CMK (cell line): ENCODE measurements at regions not wholly inside any gene's neighbourhood (a gene's known extent, or its start where the extent isn't known, plus 50 kb on each side); places are given as distances from the start of the nearest gene placed in this dataset.

Source experiments
- DNase-seq: peaks from one replicate; pipeline ENCODE4 v3.0.0-alpha.2; 2010; ENCODE audit warnings: low read depth

DNA sequence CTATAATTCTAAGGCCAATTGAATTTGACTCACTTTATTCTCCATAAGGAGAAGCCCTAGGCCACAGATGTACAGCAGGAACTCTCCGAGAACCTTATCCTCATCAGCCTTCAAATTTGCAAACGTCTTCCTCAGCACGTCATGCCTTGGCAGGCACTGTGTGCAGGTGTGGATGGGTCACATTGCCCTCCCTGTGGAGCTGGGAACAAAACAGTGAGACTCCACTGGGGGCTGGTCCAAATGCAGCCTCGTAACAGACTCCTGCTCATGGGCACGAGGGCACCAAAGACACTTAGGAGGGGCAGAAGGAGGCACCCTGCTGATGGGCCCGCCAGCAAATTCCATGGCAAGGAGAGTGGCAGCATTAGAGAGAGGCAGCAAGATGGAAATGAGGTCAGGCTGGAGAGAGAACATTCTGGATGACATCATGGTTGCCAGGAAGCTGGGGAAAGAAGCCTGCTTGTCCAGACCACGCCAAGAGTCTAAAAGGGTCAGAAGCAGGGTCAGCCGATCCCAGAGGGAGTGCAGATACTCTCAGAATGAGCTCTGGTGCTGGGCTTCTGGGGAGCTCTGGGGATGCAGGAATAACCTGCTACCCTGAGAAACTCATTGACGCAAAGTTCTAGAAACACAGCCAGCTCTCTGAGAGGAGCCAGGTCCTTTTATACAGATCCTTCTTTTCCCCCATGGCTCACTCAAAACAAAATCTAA, 242.2 kb downstream of the B3GLCT start:
- DNase-seq, result no peak

DNA sequence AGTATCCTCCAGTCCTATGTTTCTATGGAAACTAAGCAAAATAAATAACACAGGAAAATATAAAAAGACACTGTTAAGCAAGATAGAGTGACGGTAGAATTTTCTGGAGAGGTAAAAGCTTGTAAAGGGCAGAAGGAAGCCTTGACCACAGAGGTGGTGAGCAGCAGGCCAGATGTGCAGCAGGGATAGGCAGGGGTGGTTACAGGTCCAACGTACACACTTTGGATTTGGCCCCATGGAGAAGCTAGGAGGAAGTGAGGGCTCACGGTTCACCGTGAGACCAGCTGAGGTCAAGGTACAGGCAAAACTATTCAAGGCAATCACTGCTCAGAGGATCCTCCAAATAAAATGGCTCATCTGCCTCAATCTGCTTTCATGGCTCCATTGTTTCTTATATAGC, 242.8 kb downstream of the B3GLCT start:
- DNase-seq, result no peak

DNA sequence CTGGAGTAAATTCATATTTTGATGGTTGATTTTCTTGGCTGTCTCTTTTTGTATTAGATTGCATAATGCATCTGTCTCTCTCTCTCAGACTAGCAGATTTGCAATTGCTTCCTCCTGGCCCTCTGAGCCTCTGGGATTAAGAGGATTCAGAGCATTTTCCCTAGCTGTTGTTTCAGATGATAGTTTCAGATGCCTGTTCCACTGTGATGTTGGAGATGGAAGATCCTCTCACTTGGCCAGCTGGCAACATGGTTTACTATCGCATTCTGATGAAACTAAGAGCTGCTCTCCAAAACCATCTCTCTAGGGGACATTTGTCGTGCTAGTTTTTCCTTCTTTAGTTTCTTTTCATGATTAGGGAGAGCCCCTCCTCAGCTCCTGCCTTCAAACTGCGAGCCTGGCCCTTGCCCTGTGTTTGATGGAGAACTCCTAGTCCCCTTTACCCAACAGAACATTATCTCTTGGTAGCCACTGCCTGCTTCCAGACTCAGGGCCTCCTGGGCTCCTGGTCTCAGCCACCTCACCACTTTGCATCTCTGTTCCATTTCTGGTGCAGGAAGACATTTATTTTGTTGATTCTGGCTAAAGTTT, 244.6 kb downstream of the B3GLCT start:
- DNase-seq, result no peak

DNA sequence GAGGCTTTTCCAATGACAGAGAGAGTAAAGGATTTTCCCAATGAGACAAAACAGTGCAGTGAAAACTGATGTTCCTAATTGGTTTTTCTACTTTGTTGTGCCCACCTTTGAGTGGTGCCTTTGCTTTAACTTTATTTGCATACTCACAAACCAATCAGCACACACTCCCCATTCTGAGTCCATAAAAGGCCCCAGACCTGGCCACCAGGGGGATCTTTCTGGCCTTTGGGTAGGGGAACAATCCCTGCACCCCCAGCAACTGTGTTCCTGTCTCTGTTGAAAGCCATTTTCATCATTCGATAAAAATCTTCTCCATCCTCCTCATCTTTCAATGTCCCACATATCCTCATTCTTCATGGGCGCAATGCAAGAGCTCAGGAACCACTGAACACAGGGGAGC, 252.8 kb downstream of the B3GLCT start:
- no peak for DNase-seq

DNA sequence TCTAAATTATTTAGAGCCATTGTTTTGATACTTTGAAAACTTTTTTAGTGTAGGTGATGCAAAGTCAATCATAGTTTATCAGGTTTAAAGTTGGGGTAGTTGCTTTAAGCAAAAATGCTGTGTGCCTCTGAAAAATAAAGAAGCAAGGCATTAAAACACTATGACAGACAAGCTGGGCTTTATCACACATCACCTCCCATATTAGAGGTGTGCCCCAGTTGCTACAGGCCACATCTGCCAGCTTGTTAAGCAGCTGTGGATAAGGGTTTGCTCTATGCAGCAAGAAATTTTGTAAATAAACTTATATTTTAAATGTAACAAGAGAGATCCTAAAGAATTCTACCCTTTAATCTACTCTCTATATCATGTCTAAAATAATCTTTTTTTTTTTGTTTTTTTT, 255.8 kb downstream of the B3GLCT start:
- no peak for DNase-seq

DNA sequence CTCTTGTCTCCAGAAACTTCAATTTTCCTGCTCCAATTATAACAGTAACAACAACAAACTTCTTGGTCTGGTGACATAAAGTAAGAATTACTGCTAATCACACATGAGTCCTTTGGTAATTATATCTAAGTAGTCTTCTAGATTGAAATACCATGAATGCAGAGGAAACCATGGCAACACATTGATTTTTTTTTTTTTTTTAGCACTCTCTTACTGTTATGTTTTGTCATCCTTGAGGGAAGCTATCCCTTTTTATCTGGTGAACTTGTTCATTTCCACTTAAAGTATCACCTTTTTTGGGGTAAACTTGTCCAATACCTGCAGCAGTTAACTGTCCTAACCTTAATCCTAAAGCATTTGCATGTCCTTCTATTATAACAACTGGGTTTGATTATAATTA, 256.3 kb downstream of the B3GLCT start:
- no peak for DNase-seq

DNA sequence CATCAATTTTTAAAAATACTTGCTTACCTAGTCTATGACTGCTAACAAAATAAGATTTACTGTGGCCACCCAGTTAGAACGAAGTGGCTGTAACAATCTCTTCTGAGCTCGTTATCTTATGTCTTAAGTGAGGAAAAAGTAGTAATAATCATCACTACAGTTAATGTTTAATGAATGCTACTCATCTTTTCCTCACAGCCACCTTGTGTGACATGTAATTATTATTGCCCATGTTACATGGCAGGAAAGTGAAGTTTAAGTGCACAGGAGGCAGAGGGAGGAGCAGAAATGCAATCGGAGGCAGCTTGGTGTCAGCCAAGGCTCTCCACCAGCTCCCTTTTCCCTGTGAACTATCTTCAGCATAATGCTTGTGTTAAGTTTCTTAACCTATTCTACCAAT, 260.3 kb downstream of the B3GLCT start:
- no peak for DNase-seq

DNA sequence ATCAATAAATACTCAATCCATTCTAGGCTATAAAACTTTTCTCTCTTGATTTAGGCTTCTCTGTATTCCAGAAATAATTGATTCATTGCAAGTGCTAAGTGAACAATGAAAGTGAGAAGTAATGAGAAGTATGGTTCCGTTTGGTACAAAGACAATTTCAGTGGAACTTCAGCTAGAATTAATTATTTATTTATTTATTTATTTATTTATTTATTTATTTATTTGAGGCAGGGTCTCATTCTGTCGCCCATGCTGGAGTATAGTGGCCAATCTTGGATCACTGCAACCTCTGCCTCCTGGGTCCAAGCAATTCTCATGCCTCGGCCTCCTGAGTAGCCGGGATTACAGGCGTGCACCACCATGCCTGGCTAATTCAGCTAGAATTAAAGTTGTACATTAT, 262.1 kb downstream of the B3GLCT start:
- DNase-seq, result no peak

DNA sequence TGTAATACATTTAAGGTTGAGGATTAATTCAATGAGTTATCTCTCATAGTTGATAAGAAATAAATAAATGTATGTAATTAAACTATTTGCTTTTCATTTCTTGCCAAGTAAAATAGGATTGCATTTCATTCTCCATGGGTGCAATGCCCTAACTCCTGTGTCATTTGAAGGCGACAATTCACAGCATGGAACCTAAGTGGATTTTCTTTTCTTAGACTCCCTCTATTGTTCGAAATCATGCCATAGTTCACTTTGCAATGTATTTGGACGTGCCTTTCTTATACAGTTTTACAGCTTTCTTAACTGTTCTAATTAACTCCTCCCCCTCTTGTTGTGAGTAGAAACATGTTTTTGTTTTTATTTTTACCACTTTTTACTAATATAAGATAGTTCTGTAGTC, 263.0 kb downstream of the B3GLCT start:
- no peak for DNase-seq

DNA sequence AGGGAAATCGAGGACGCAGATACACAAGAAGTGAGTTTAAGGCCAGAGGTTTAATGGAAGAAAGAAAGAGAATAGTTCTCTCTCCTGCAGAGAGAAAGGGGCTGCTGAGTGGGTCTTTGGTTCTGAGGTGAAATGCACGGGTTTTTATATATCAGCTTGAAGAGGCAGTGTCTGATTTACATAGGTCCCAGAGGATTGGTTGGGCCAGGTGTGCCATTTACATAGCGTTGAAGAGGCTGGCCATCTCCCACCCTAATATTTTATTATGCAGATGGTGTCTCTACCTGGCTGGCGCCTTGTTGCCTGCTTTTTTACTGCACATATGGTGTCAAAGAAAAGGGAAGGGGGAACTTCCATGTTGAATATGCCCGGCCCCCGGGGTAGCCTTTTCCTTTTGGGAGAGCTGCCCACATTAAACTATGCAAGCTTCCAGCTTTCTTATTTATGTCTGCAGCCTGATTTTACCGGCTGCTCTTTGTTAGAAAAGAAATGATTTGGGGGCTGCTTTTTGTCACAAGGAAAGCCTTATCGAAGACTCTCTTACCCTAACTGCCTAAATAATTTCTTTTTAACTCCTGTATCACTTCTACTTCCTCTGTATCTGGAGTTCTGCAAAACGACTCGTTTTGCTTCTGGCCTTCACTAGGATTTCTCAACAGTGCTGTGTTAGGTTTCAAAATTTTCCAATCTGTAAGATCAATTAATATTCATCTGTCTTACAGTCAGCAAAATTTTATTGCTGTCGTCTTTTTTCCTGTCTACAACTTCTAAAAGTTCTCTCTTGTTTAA, 268.5 kb downstream of the B3GLCT start:
- no peak for DNase-seq

DNA sequence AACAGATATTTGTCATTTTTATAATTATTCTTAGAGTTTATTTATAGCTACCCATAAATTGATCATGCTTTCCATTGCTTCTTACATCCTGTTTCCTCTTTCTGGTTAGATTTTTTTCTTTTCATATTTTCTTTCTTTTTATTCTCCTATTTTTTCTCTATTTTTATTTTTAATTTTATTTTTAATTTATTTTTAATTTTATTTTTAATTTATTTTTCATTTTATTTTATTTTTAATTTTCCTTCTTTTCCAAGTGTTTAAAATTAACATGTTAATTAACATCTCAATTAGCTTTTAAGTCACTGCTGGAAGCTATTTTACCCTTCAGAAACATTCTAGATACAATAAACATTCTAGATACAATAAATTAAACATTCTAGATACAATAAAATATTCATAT, 269.6 kb downstream of the B3GLCT start:
- no peak for DNase-seq

DNA sequence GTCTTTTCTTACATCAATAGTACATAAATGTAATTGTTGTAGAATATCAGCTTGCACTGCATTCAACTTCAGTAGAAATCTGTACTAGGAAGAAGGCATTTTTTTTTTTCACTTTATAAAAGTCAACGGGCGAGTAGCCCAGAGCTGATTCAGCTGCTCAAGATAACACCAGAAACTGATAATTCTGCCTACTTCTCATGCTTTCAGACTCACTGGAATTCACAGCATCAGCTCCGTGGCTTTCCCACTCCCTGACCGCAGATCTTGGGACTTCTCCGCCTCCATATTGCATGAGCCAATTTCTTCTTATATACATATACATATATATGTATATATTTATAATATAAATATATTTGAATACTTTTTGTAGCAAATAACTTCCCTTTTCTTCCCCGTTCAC, 263.1 kb upstream of the RXFP2 start:
- no peak for DNase-seq

DNA sequence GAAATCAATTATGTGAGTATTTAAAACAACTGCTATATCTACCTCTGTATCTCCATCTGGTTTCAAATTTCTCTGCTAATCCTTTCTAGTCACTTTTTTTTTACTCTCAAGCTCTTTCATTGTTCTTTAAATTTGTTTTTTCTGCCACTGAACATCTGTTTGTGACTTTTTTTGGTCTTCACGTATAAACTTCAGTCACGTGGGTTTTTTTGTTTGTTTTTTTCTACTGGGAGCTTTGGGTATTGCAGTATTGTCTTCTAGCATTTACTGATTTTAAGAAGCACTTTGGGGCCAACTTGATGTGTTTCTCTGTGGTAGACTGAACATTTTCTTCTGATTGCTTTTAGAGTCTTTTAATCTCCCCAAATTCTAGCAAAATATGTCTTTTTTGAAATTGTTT, 262.6 kb upstream of the RXFP2 start:
- DNase-seq, result no peak

DNA sequence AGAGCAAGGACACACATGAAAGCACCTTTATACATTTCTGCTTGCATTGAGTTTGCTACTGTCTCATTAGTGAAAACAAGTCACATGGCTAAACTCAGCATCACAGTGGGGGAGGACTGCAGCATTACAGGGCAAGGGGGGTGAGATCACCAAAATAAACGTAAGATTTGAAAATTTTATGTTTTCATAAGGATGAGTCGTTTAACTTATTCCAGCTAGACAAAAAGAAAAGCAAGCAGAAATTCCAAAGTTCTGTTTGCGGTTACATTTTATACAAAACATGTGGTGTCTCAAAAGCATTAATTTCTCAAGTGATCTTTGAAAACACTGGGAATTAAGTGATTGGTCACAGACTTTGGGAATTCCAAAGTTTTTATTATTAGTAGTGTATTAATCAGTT, 261.4 kb upstream of the RXFP2 start:
- DNase-seq, result no peak

DNA sequence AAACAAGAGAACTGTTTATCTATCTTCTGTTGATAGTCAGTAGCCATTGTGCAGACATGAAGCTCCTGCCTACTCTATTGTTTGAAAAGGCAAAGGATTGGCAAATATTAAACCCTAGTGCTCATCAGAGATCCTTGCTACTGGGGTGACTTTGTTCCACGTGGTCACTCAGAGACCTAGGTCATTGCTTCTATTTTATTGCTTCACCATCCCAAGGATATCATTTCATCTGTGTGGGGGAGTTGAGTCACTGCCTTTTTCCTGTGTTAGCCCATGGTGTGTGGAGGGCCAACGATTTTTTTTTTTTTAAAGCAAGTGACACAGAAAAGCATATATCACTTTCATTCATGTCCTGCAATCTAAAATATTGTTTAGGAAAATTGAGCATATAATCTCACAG, 254.1 kb upstream of the RXFP2 start:
- DNase-seq, result no peak

DNA sequence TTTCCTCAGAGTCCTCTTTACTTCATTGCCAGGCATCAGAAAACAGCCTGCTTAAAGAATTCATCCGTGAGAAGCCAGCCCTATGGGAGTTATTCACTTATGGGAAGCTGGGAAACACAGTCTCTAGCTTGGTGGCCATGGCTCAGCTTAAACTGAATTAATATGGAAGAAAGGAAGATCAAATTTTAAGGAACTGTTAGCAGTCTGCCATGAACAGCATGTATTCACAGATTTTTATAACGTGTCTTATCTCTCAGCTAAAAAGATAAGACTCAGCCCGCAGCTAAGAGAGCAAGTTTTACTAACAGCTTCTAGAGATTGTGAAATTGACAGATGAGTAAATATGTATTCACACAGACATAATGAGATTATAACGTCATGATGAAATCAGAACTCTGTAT, 253.7 kb upstream of the RXFP2 start:
- no peak for DNase-seq

DNA sequence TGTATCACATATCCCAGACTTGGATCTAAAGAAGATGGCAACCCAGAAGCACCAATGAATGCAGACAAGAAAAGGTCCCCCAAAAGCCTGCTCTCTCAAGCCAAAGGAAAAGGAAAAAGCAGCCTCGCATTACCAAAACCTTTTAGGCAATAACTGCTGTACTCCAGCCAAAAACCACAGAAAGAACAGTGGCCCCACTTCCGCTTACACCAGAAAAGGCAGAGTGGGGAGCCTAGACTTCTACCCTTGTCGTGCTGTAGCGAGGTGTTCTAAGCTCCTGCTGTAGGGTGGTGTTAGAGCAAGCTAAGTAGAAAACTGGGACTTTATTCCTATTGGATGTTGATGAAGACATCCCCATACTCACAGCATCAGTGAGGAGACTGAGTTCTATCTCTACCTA, 244.0 kb upstream of the RXFP2 start:
- no peak for DNase-seq

DNA sequence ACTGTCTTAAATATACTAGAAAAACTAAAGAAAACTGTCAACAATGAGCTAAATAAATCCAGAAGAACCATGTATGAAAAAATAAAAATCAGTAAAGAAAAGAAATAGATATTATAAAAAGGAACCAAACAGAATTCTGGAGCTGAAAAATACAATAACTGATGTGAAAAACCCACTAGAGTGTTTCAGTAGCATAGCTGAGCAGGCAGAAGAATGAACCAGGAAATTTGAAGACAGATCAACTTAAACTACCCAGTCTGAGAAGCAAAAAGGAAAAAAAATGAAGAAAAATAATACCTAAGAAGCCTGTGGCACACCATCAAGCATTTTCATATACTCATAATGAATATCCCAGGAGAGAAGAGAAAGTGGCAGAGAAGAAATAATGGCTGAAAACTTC, 240.1 kb upstream of the RXFP2 start:
- DNase-seq, result no peak

DNA sequence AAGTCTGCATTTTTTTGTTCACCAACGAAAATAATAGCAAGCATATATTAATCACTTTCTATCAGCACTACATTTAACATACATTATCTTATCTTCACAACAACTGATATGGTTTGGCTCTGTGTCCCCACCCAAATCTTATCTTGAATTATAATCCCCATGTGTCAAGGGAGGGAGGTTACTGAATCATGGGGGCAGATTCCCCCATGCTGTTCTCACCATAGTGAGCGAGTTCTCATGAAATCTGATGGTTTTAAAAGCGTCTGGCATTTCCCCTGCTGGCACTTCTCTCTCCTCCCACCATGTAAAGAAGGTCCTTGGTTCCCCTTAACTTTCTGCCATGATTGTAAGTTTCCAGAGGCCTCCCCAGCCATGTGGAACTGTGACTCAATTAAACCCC, 235.7 kb upstream of the RXFP2 start:
- no peak for DNase-seq

DNA sequence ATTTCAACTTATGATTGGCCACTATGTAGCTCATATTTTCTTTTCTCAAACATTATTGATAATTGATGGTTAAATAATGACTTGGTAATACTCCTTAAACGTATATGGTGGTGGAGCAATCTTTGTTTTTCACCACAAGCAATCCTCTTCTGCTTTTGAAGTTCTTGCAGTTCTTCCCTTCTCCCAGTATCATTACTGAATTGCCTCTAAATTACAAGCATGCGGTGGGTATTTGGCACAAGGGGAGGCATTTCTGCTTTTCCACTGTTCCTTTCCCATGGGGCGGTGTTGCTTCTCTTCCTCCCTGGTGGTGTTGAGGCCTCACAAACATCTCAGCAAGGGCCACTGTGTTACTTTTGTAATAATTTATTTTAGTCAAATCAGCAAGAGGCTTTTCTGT, 234.4 kb upstream of the RXFP2 start:
- DNase-seq, result no peak

DNA sequence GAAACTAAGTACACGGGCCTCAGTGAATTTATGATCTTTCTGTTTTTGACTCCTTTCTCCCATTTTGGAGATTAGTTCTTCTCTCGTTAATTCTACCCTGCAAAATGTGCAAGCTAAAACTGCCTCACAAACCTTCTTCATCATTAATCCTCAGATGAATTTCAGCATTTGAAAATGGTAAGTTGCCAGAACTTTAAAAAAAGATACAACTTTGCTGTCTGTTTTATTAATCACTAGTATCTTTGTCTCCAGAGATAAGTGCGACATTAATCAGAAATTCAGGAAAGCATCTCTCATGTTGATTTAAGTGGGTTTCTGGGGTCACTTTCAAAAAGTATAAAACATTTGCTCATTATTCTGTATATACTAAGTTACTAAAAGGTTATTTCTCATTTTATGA, 227.0 kb upstream of the RXFP2 start:
- no peak for DNase-seq

DNA sequence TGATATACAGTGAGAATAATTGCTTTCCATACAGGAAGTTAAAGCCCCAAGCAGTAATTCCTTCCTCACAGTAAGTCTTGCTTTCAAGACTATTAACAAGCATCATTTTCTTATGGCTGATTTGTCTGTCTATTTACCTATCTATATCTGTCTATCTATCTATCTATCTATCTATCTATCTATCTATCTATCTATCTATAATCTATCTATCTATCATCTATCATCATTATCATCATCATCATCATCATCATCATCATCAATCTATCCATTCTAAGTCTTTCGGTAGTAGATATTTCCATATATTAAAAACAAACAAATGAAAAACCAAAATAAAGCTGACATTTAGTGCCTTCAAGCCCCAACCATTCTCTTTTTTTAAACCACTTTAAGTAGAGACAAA, 224.4 kb upstream of the RXFP2 start:
- DNase-seq, result no peak

DNA sequence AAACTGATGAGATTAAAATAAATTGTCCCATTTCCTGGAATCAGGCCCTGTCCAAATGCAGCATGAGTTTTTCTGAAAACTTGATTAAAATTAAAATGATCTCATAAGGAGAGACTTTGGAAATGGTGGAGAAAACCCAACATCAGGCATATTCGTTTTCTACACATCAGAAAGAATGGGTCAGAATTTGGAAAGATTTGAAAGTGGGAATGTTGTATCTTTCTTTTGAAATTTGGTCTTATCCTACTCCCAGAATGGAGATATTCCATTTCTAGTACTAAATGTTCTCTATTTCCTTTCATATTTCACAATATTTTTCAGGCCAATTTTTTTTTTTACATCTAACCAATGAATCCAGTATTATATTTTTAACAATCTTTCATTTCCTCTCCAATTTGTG, 223.9 kb upstream of the RXFP2 start:
- no peak for DNase-seq

DNA sequence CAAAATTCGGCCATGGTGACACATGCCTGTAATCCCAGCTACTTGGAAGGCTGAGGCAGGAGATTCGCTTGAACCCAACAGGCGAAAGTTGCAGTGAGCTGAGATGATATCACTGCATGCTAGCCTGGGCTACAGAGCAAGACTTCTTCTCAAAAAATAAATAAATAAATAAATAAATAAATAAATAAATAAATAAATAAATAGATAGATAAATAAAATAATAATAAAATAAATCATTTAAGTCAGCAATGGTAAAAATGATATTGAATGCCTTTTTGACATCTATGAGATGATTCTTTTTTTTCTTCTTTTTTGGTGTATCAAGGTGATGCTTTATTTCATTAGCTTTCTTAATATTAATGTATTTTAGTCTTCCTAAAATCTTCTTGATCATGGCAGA, 221.7 kb upstream of the RXFP2 start:
- no peak for DNase-seq
